ENCODE measurements at regions not wholly inside any gene's neighbourhood (a gene's known extent, or its start where the extent isn't known, plus 50 kb on each side); places are given as distances from the start of the nearest gene placed in this dataset.

- no peak for DNase-seq (ENCODE audit: low read depth)
- no peak overlapping the region for H3K4me3 ChIP-seq (ENCODE audit: low read length)
- TF ChIP-seq, protein P1, sequence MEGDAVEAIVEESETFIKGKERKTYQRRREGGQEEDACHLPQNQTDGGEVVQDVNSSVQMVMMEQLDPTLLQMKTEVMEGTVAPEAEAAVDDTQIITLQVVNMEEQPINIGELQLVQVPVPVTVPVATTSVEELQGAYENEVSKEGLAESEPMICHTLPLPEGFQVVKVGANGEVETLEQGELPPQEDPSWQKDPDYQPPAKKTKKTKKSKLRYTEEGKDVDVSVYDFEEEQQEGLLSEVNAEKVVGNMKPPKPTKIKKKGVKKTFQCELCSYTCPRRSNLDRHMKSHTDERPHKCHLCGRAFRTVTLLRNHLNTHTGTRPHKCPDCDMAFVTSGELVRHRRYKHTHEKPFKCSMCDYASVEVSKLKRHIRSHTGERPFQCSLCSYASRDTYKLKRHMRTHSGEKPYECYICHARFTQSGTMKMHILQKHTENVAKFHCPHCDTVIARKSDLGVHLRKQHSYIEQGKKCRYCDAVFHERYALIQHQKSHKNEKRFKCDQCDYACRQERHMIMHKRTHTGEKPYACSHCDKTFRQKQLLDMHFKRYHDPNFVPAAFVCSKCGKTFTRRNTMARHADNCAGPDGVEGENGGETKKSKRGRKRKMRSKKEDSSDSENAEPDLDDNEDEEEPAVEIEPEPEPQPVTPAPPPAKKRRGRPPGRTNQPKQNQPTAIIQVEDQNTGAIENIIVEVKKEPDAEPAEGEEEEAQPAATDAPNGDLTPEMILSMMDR (conservative IDR thresholded peaks at IDR 0.05; ENCODE audit: low read depth, low read length), result no peak
Measured at GRCh38 chr3:178318340-178318739, 217.9 kb upstream of the KCNMB2 start.

GRCh38 chr3:178318941-178319816 lies 217.1 kb upstream of the KCNMB2 start:
- TF ChIP-seq, protein P1 (conservative IDR thresholded peaks at IDR 0.05; ENCODE audit: low read depth, low read length), result no peak
- H3K4me3 ChIP-seq (ENCODE audit: low read length), result no peak overlapping the region
- no peak for DNase-seq (ENCODE audit: low read depth)

GRCh38 chr3:178320456-178321351 lies 215.5 kb upstream of the KCNMB2 start:
- H3K4me3 ChIP-seq (ENCODE audit: low read length), result no peak overlapping the region
- TF ChIP-seq, protein P1 (conservative IDR thresholded peaks at IDR 0.05; ENCODE audit: low read depth, low read length), result no peak
- peak; percentile 58 for DNase-seq (ENCODE audit: low read depth)

DNA sequence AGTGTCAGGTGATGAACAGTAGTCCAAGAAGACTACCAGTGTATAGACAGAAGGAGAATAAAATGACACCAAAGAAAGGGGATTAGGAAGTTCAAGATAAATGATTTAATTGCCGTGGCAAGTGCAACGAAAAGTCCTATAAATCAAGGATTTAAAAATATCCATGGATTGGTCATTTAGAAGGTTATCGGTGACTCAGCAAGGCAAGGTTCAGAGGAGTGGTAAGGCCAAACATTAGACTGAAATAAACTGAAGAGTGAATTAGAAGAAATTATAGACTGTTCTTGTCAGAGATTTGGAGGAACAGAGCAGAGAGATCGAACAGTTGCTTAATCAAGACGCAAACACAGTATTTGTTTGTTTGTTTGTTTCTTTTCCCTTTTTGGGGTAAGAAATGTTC lies 211.9 kb upstream of the KCNMB2 start:
- no peak overlapping the region for H3K4me3 ChIP-seq (ENCODE audit: low read length)
- TF ChIP-seq, protein P1 (conservative IDR thresholded peaks at IDR 0.05; ENCODE audit: low read depth, low read length), result no peak
- no peak for DNase-seq (ENCODE audit: low read depth)

- TF ChIP-seq, protein P1 (conservative IDR thresholded peaks at IDR 0.05; ENCODE audit: low read depth, low read length), result peak; percentile 36
- DNase-seq (ENCODE audit: low read depth), result peak; percentile 13
- H3K4me3 ChIP-seq (ENCODE audit: low read length), result no peak overlapping the region
Measured at GRCh38 chr3:178325330-178325729, 210.9 kb upstream of the KCNMB2 start.

DNA sequence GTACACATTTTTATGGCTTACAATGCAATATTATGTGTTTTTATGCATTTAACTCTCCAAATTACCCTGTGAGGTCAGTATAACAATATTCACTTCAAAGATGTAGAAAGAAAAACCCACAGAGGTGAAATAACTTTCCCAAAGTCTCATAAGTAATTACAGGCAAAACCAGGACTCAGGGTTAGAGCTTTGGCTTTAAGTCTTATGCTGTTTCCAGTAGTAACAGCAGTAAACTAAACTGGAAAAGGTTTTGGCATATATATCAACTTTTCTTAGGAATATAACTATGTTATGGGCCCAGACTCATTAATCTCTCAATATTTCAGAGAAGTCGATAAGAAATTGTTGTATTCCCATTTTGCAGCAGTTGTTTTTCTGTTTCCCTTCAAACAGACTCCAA lies 206.3 kb upstream of the KCNMB2 start:
- H3K4me3 ChIP-seq (ENCODE audit: low read length), result no peak overlapping the region
- TF ChIP-seq, protein P1 (conservative IDR thresholded peaks at IDR 0.05; ENCODE audit: low read depth, low read length), result no peak
- DNase-seq (ENCODE audit: low read depth), result peak; percentile 10
